Heart right ventricle (tissue), 16 donors: ENCODE measurements at regions not wholly inside any gene's neighbourhood (a gene's known extent, or its start where the extent isn't known, plus 50 kb on each side); places are given as distances from the start of the nearest gene placed in this dataset.

Experiments used
- ATAC-seq, 8 donors: fragments of 200-7000 bp; cut with Tn5 transposase; one replicate each; pipeline ENCODE4 v1.9.1; 2020; ENCODE audit warnings: mild to moderate bottlenecking in 8 of 8, moderate library complexity in 8 of 8, moderate number of reproducible peaks in 1 of 8
- DNase-seq, 2 donors: peaks; one replicate each; pipeline ENCODE4 v3.0.0-alpha.2; 2020
- H3K27ac ChIP-seq, 10 donors: fragments of 200-600 bp; sonication (generic) in 2 of 10; one replicate each; pipeline versions ENCODE4 v1.5.0 to v1.8.0; 2020 to 2022; ENCODE audit warnings: mild to moderate bottlenecking in 3 of 10
- H3K27me3 ChIP-seq, 7 donors: fragments of 200-600 bp; one replicate each; pipeline ENCODE4 v1.8.0; 2021 to 2022; ENCODE audit warnings: mild to moderate bottlenecking in 2 of 7
- H3K36me3 ChIP-seq, 9 donors: fragments of 200-600 bp; sonication (generic) in 1 of 9; one replicate each; pipeline versions ENCODE4 v1.5.0 to v1.8.0; 2020 to 2022; ENCODE audit warnings: mild to moderate bottlenecking in 2 of 9
- H3K4me1 ChIP-seq, 9 donors: fragments of 200-600 bp; sonication (generic) in 1 of 9; one replicate each; pipeline versions ENCODE4 v1.5.0 to v1.8.0; 2020 to 2022; ENCODE audit warnings: mild to moderate bottlenecking in 4 of 9
- H3K4me3 ChIP-seq, 10 donors: fragments of 200-600 bp; sonication (generic) in 2 of 10; one replicate each; pipeline versions ENCODE4 v1.5.0 to v1.8.0; 2020 to 2022; ENCODE audit warnings: mild to moderate bottlenecking in 7 of 10, moderate library complexity in 2 of 10
- H3K9me3 ChIP-seq, 11 donors: fragments of 200-600 bp in 10 of 11; sonication (generic) in 2 of 11; one replicate each; pipeline versions ENCODE4 v1.5.0 to v1.8.0; 2013 to 2022; ENCODE audit warnings: mild to moderate bottlenecking in 2 of 11, control low read depth in 1 of 11, moderate library complexity in 1 of 11
- CTCF ChIP-seq, 9 donors: fragments of 200-600 bp; sonication (generic) in 2 of 9; IDR thresholded peaks; one replicate each; pipeline versions ENCODE4 v1.5.0 to v1.8.0; 2021 to 2022; ENCODE audit warnings: antibody characterized with exemption in 9 of 9, mild to moderate bottlenecking in 5 of 9, moderate library complexity in 1 of 9
- WGBS, 2 donors: extraction: QIAGEN DNeasy Blood & Tissue Kit; methylation state at CpG; one replicate each; pipeline ENCODE4 v1.1.7; 2013; ENCODE audit warnings: inconsistent platforms in 1 of 2; 5-methylcytosine and 5-hydroxymethylcytosine counted together
- intact Hi-C, 10 donors: fragments of 100-400 bp; cut with DNase I; formaldehyde crosslinking; loops; one replicate each; pipeline versions ENCODE4 v1.11.1 to v1.14.2; 2022
- donor health status: Arrhythmogenic right ventricular cardiomyopathy.
- donor health status: ischemic (EF 13 %, LVEDD 7.1; RV severe dilation, severe dysfunction).
- donor health status: healthy with polysubstance abuse.
- donor health status: DM: no; HTN: yes; CAD: no.
- donor health status: DM: no; HTN: no; CAD: no.
- donor health status: ischemic (EF 25% LVEDD 6.9; RV normal size, moderate dysfunction).
- donor health status: ischemic (EF 25% LVEDD 5.7; RV mildly dilated, moderate dysfunction).
- donor health status: healthy.
- donor health status: DM: yes; HTN: yes; CAD: no.
- donor health status: Ischemic cardiomyopathy.
- donor health status: ischemic (EF 35%, LVEDD 5.7; RV mildly dilated, moderate dysfunction).
- donor health status: nonischemic (EF 11% LVEDD 7.7; RV severe dilation, severe dysfunction).
- donor health status: DM: yes; HTN: yes; CAD: no.
- donor health status: PGD.
- donor health status: ischemic (EF 29% LVEDD 5.4; RV normal size, mild dysfunction).
- donor health status: nonischemic (EF 23%, LVEDD 6.1; RV moderate dilation, normal function).

GRCh38 chr2:65842104-65842503 lies 409.7 kb upstream of the SPRED2 start:
- no peaks in the 10 kb centered on the region for H3K4me1 ChIP-seq
- peaks cover 0 to 9% (median 0%) of the 10 kb centered on the region in 11 donors for H3K9me3 ChIP-seq
- DNase-seq = no peak
- no peak overlapping the region for H3K4me3 ChIP-seq
- no peaks in the 10 kb centered on the region for H3K27me3 ChIP-seq
- intact Hi-C loops = no loop called here
- H3K36me3 ChIP-seq = no peaks in the 10 kb centered on the region
- no peak for ATAC-seq
- no peak overlapping the region for H3K27ac ChIP-seq
- no peak for TF ChIP-seq CTCF (IDR thresholded peaks at IDR 0.05)
- WGBS, 2 donors = 93 to 95% methylated on average over 1 of the region's 1 CpG

DNA sequence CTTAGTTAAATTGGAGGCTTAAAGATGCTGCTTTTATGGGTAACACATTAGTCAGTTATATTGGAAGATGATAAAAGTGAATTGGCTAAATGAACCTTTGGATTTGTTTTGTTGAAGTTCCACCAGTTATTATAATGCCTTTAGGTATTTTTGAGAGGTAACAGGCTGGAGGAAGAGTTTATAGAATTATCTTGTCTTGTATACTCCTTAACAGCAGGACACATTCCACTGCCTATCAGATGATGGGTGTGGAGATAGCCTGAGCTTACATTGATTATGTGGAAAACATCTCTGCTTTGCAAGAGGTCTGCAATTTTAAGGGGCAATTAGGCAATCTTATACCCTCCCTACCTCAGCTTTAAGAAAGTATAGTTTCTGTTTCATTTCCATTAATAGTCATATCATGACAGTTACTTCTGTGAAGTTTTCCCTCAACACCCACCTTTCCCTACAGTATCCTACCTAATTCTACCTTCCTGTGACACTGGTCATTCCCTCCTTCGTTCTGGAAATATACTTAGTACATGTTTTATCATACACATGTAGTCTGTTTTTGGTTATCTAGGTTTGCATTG lies 403.7 kb upstream of the SPRED2 start:
- Histone ChIP-seq H3K4me1 (no peaks in the 10 kb centered on the region), H3K27ac (no peak overlapping the region), H3K27me3 (peaks cover 0 to 4% (median 0%) of the 10 kb centered on the region in 7 donors), H3K36me3 (no peaks in the 10 kb centered on the region), H3K9me3 (no peaks in the 10 kb centered on the region), H3K4me3 (no peak overlapping the region)
- ATAC-seq = no peak
- no peak for DNase-seq
- intact Hi-C loops = no loop called here
- WGBS, 2 donors = 44 to 48% methylated on average over 1 of the region's 1 CpG
- TF ChIP-seq CTCF (IDR thresholded peaks at IDR 0.05) = no peak

DNA sequence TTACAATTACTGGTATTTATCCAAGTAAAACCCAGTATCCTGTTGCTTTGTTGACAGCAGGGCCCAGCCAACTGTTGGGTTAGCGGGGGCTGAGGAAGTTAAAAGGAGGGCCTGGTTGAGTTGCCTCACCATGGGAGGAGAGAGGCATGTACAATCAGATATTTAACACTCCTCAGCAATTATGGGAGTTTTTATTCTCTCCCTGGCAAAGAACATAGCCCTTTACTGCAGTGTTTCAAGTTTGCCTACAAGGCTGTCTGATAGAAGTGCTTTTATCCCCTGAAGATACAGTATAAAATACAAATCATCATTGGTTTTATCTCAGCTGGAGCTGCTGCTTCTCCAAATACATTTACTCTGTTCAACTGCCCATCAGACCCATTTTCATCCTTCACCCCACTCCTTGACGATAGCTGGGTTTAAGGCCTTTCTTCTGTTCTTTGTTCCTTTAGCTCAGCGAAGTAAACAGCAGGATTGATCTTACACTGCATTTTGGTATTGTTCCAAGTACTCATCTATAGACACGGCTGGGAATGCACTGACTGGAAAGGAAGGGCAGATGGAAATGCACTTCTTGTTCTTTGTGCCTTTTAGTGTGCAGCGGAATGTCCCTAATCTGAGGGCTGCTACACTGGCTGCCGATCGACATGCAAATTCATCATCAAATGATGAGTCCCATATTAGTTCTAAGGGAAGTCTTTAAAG lies 402.5 kb upstream of the SPRED2 start:
- DNase-seq = no peak
- ATAC-seq = no peak
- H3K36me3 ChIP-seq = no peaks in the 10 kb centered on the region

DNA sequence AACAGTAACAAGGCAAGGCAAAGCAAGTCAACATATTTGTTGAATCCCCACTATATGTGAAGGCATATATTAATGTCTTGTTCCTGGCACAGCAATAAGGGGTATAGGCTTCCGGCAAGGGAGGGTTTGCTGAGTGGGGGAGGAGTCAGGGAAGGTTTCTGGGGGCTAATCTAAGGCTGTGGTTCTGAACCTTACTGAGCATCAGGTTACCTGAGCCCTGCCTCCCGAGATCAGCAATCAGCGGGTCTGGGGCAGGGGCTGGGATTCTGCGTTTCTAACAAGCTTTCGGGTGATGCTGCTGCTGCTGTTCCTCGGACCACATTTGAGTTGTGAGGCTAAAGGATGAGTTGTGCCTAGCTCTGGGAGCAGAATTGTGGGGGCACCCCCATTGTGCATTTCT lies 401.7 kb upstream of the SPRED2 start:
- no peak for ATAC-seq
- DNase-seq = no peak

More for the DNA sequence above, 402.5 kb upstream of the SPRED2 start:
- intact Hi-C loops = no loop called here
- Histone ChIP-seq H3K4me3 (no peak overlapping the region), H3K27ac (no peak overlapping the region), H3K27me3 (peaks cover 0 to 4% (median 0%) of the 10 kb centered on the region in 7 donors), H3K9me3 (no peaks in the 10 kb centered on the region), H3K4me1 (no peaks in the 10 kb centered on the region)
- TF ChIP-seq CTCF (IDR thresholded peaks at IDR 0.05) = no peak
- 70% methylated on average over 7 of the region's 7 CpGs for WGBS, 2 donors

More for the DNA sequence above, 401.7 kb upstream of the SPRED2 start:
- Histone ChIP-seq H3K4me3 (no peak overlapping the region), H3K27ac (no peak overlapping the region), H3K36me3 (no peaks in the 10 kb centered on the region), H3K4me1 (no peaks in the 10 kb centered on the region), H3K27me3 (peaks cover 0 to 4% (median 0%) of the 10 kb centered on the region in 7 donors), H3K9me3 (no peaks in the 10 kb centered on the region)
- intact Hi-C loops = no loop called here
- 76% methylated on average over 6 of the region's 6 CpGs for WGBS, 2 donors
- no peak for TF ChIP-seq CTCF (IDR thresholded peaks at IDR 0.05)
